Epithelial cell of esophagus (primary cell): ENCODE measurements at regions not wholly inside any gene's neighbourhood (a gene's known extent, or its start where the extent isn't known, plus 50 kb on each side); places are given as distances from the start of the nearest gene placed in this dataset.
"Not testable (repeated sequence)": the region's sequence is repeated elsewhere in the genome, so short reads cannot be mapped to it uniquely, and the experiment has no call there.

ENCODE experiments used
- DNase-seq: peaks from one replicate; pipeline ENCODE4 v3.0.0; 2010; ENCODE audit warnings: low read depth
- H3K4me3 ChIP-seq: 2 replicates; pipeline ENCODE4 v1.5.1; 2011; ENCODE audit warnings: mild to moderate bottlenecking, low read length, control low read depth
- CTCF ChIP-seq: IDR thresholded peaks from 2 replicates; pipeline ENCODE4 v1.5.1; 2011; ENCODE audit warnings: low read depth, mild to moderate bottlenecking, low read length, control low read depth, inconsistent platforms; ENCODE audit not compliant: insufficient read depth; ENCODE audit errors: missing control alignments

GRCh38 chr4:64738240-64738639, 329.0 kb upstream of the TECRL start:
- peak; percentile 3 for DNase-seq
- H3K4me3 ChIP-seq: no peak overlapping the region
- TF ChIP-seq CTCF: no peak

GRCh38 chr4:64737854-64738138, 328.5 kb upstream of the TECRL start:
- H3K4me3 ChIP-seq, DNase-seq: not testable (repeated sequence)

- TF ChIP-seq CTCF: no peak
- no peak overlapping the region for H3K4me3 ChIP-seq
- no peak for DNase-seq
These were observed 328.0 kb upstream of the TECRL start for GRCh38 chr4:64737026-64737853.

- DNase-seq: no peak
- H3K4me3 ChIP-seq: no peak overlapping the region
- no peak for TF ChIP-seq CTCF
These were observed 320.3 kb upstream of the TECRL start for GRCh38 chr4:64729561-64729960.

- H3K4me3 ChIP-seq: no peak overlapping the region
- TF ChIP-seq CTCF: no peak
- DNase-seq: no peak
These were observed 318.7 kb upstream of the TECRL start for GRCh38 chr4:64727960-64728359.

DNA sequence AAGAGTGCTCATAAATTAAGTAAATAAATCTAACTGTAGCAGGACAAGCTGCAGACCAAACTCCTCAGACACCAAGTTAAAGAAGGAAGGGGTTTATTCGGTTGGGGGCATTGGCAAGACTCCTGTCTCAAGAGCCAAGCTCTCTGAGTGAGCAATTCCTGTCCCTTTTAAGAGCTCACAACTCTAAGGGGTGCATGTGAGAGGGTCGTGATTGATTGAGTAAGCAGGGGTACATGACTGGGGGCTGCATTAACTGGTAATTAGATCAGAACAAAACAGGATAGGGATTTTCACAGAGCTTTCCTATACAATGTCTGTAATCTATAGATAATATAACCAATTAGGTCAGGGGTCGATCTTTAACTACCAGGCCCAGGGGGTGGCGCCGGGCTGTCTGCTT, 318.1 kb upstream of the TECRL start:
- H3K4me3 ChIP-seq: not testable (repeated sequence)

DNA sequence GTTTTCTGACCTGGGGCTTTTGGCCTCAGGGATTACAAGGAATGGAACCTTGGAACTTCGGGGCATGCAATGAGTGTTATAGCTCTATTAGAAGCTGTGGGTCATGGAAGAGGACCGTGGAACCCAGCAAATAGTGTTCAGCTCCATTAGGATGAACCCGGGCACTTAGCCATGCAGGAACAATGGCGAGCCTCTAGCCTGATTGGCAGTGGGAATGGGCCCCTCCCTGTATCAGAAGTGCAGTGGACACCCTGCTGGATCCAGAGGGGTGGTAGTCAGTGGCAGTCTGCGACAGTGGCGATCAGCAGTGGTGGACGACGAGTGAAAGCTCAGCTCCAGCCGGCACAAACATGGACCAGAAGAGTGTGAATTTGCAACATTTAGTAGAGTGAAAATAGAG, 315.4 kb upstream of the TECRL start:
- no peak for TF ChIP-seq CTCF
- no peak overlapping the region for H3K4me3 ChIP-seq
- DNase-seq: no peak

More for the DNA sequence above, 318.1 kb upstream of the TECRL start:
- not testable (repeated sequence) for DNase-seq

DNA sequence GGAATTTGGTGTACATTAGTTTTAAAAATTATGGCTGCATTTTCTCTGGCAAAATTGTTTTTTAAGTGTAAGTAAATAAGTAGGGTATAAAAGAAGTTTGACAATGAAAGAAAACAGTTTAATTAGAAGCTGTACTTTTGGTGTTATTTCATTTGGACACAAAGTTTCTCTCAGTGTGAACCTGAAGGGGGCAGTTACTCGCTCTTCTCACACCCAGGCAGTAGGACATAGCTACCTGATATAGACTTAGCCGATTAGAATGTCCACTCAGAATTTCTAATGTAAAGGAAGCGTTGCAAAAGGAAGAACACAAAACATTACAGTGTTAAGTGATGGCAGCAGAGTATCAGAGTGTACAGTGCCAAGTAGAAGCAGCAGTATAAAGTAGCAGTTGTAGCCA, 311.9 kb upstream of the TECRL start:
- H3K4me3 ChIP-seq: no peak overlapping the region
- TF ChIP-seq CTCF: no peak
- no peak for DNase-seq
